ENCODE measurements at regions not wholly inside any gene's neighbourhood (a gene's known extent, or its start where the extent isn't known, plus 50 kb on each side); places are given as distances from the start of the nearest gene placed in this dataset.

DNA sequence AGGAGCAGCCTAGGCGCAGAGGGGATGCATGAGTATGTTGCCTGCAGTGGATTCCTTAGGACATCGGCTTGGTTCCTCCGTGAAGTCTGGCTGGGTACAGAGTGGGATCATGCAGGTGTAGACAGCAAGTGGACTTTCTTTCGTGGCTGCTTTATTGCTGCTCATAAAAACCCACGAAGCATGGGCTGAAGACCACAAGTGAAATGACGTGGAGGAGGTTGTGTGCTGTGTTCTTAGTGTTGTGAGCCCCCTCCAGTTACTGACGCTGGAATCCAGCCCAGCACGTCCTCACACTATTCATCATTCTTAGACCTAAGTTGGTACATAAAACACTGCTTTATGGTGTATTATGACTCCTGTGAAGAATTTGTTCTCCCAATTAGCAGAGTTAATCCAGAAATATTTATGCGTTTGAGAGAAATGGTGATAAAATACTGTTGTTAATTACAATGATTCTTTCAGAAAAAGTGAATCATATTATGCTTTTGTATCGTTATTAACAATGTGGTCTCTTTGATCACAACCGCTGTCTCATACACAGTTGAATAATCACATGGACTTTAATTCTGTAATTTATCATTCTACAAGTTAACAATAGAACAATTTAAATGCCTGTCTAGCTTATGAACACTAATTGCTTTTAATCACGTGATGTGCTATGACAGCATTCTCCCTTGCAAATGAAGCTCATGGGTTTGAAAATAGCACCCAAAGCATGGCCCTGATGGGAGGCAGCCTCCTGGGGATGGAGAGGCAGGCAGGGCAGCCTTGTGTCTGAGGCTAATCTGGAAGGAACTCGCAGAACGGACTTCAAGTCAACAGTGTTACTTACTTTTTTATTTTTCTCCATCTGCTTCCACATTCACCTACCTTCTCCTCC, 233.9 kb upstream of the SYNDIG1 start:
- Histone ChIP-seq H3K9me2 (replicated peaks; ENCODE audit: insufficient read depth) (no peaks in the 10 kb centered on the region), H3K27me3 (no peaks in the 10 kb centered on the region), H3K4me1 (ENCODE audit: insufficient read depth) (no peaks in the 10 kb centered on the region), H3K27ac (no peak overlapping the region), H3K4me3 (no peak overlapping the region), H3K36me3 (replicated peaks; ENCODE audit: insufficient read depth, low read depth) (no peaks in the 10 kb centered on the region), H2AFZ (no peak overlapping the region), H3K4me2 (no peak overlapping the region), H4K20me1 (ENCODE audit: insufficient read depth, poor library complexity, severe bottlenecking) (no peaks in the 10 kb centered on the region), H3K9me3 (ENCODE audit: low read depth) (no peaks in the 10 kb centered on the region), H3K79me2 (no peaks in the 10 kb centered on the region)
- TF ChIP-seq EZH2phosphoT487 (IDR thresholded peaks at IDR 0.05; ENCODE audit: low read depth, severe bottlenecking, unreplicated experiment) (no peak), EZH2 (IDR thresholded peaks at IDR 0.05; ENCODE audit: borderline replicate concordance) (no peak)
- TF ChIP-seq, protein P1, sequence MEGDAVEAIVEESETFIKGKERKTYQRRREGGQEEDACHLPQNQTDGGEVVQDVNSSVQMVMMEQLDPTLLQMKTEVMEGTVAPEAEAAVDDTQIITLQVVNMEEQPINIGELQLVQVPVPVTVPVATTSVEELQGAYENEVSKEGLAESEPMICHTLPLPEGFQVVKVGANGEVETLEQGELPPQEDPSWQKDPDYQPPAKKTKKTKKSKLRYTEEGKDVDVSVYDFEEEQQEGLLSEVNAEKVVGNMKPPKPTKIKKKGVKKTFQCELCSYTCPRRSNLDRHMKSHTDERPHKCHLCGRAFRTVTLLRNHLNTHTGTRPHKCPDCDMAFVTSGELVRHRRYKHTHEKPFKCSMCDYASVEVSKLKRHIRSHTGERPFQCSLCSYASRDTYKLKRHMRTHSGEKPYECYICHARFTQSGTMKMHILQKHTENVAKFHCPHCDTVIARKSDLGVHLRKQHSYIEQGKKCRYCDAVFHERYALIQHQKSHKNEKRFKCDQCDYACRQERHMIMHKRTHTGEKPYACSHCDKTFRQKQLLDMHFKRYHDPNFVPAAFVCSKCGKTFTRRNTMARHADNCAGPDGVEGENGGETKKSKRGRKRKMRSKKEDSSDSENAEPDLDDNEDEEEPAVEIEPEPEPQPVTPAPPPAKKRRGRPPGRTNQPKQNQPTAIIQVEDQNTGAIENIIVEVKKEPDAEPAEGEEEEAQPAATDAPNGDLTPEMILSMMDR (IDR thresholded peaks at IDR 0.05; ENCODE audit: poor library complexity) = no peak
- 85% methylated on average over 14 of the region's 14 CpGs for WGBS (ENCODE audit: low lambda C conversion rate, missing lambda C conversion rate)
- no peak for DNase-seq (ENCODE audit: low spot score)

DNA sequence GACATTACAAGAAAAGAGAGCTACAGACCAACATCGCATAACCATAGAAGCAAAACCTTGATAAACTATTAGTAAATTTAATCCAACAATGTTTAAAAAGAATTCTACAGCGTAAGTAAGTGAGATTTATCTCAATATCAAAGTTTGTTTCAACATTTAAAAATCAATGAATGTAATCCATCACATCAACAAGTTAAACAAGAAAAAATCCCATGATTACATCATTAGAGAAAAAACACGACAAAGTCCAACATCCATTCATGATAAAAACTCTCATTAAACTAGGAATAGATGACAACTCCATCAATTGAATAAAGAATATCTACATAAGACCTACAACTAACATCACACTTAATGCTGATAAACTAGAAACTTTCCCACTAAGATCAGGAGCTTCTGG, 239.0 kb upstream of the GGTLC1 start:
- Histone ChIP-seq H4K20me1 (ENCODE audit: insufficient read depth, poor library complexity, severe bottlenecking) (no peaks in the 10 kb centered on the region), H3K4me1 (ENCODE audit: insufficient read depth) (no peaks in the 10 kb centered on the region), H2AFZ (no peak overlapping the region), H3K79me2 (no peaks in the 10 kb centered on the region), H3K4me2 (no peak overlapping the region), H3K9me3 (ENCODE audit: low read depth) (no peaks in the 10 kb centered on the region), H3K9me2 (replicated peaks; ENCODE audit: insufficient read depth) (no peaks in the 10 kb centered on the region), H3K27me3 (no peaks in the 10 kb centered on the region), H3K36me3 (replicated peaks; ENCODE audit: insufficient read depth, low read depth) (no peaks in the 10 kb centered on the region), H3K4me3 (no peak overlapping the region), H3K27ac (no peak overlapping the region)
- no peak for DNase-seq (ENCODE audit: low spot score)
- no peak for TF ChIP-seq EZH2 (IDR thresholded peaks at IDR 0.05; ENCODE audit: borderline replicate concordance)
- TF ChIP-seq EZH2phosphoT487 (IDR thresholded peaks at IDR 0.05; ENCODE audit: low read depth, severe bottlenecking, unreplicated experiment) = no peak
- TF ChIP-seq, protein P1 (IDR thresholded peaks at IDR 0.05; ENCODE audit: poor library complexity) = no peak
- 55% methylated on average over 3 of the region's 3 CpGs for WGBS (ENCODE audit: low lambda C conversion rate, missing lambda C conversion rate)

DNA sequence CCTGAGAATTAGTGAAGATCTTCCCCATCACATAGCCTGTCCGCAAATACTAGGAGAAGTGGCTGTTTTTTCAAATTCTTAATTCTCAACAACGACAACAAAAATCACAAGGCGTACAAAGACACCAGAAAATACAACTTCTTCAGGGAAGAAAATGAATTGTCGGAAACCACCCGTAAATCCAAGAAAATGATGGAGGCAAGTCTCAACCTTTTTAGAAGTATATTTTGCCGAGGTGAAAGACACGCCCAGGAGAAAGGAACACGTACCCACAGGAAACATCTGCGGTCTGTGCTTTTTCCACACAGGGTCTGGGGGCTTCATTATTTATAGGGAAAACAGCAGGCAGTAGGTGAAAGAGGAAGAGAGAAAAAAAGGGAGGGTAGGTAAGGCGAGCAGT, 223.9 kb upstream of the GGTLC1 start:
- no peaks in the 10 kb centered on the region for H3K36me3 ChIP-seq (replicated peaks; ENCODE audit: insufficient read depth, low read depth)
- no peaks in the 10 kb centered on the region for H3K9me2 ChIP-seq (replicated peaks; ENCODE audit: insufficient read depth)
- peaks cover 20% of the 10 kb centered on the region for H3K4me1 ChIP-seq (ENCODE audit: insufficient read depth)
- H2AFZ ChIP-seq = peak overlapping the region; percentile 21
- H3K27me3 ChIP-seq = no peaks in the 10 kb centered on the region
- no peaks in the 10 kb centered on the region for H4K20me1 ChIP-seq (ENCODE audit: insufficient read depth, poor library complexity, severe bottlenecking)
- DNase-seq (ENCODE audit: low spot score) = no peak
- TF ChIP-seq, protein P1 (IDR thresholded peaks at IDR 0.05; ENCODE audit: poor library complexity) = no peak
- TF ChIP-seq EZH2phosphoT487 (IDR thresholded peaks at IDR 0.05; ENCODE audit: low read depth, severe bottlenecking, unreplicated experiment) (no peak), EZH2 (IDR thresholded peaks at IDR 0.05; ENCODE audit: borderline replicate concordance) (no peak)
- H3K27ac ChIP-seq = peak overlapping the region; percentile 65
- peak overlapping the region; percentile 57 for H3K4me2 ChIP-seq
- no peaks in the 10 kb centered on the region for H3K9me3 ChIP-seq (ENCODE audit: low read depth)
- no peak overlapping the region for H3K4me3 ChIP-seq
- H3K79me2 ChIP-seq = no peaks in the 10 kb centered on the region
- WGBS (ENCODE audit: low lambda C conversion rate, missing lambda C conversion rate) = 65% methylated on average over 10 of the region's 10 CpGs

All from hepatocyte (in vitro differentiated cells).